ENCODE measurements at regions not wholly inside any gene's neighbourhood (a gene's known extent, or its start where the extent isn't known, plus 50 kb on each side); places are given as distances from the start of the nearest gene placed in this dataset.
A peak's percentile ranks its signal among the peaks of the same experiment; 100 is the strongest.

DNA sequence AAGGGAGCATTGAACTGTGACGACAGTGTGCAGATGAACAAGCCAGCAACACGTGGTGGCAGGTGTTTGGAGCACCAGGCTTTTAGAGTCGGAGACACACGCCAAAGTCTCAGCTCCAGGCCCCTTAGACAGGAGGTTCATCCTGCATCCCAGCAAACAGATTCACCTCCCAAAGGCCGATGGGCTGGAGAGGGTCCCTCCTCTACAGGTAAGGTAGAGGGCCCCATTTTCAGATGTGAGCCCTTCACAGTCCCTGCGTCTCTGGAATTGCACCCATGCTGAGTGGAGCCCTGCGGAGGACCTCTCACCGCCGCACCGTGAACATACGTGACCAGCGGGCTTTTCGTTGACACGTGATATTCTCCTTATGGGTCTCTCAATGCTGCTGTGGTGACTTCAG is 109.0 kb upstream of the B3GAT1 start:
- no peak for DNase-seq

- no peak for DNase-seq
Observed at GRCh38 chr11:134519788-134520187, 107.7 kb upstream of the B3GAT1 start.

- no peak for DNase-seq
Observed at GRCh38 chr11:134519390-134519750, 107.3 kb upstream of the B3GAT1 start.

- no peak for DNase-seq
Observed at GRCh38 chr11:134518616-134519389, 106.8 kb upstream of the B3GAT1 start.

DNA sequence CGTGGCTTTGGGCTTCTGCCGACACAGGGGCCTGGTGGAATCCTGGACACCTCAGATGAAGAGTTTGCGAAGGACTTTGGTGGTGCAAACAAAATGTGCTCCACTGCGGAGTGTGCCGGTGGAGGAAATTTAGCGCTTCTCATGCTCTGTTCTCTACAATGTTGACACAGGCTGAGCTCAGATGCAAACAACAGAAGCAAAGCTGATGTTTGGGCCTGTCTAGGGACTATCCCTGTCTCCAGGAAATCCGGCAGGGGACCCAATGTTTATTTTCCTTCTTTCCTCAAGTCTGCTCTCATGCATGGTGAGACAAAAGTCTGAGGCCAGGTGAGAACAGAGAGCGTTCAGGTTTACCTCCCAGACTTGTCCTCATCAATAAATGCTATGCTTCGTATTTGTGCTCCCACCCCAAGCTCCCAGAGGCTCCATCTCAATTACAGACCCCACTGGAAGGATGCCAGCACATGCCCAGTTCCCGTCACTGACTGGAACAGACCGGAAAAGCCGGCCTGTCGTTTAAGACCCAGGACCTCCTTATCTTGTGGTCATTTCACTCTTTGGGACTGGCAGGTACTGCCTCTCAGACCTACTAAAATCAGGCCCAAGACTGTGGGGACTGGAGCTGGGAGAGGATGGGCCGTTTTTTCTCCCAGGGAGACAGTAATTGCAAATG is 105.7 kb upstream of the B3GAT1 start:
- DNase-seq: no peak

DNA sequence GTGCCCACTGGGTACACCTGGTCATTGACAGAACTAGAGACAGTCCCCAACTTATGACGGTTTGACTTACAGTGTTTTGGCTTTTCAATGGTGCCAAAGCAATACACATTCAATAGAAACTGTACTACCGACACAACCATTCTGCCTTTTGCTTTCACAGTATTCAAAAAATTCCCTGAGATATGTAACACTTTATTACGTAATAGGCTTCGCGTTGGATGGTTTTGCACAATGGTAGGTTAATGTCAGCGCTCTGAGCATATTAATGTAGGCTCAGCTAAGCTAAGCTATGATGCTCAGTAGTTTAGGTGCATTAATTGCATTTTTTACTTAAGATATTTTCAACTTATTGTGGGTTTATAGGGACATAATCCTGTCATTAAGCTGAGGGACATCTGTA is 105.1 kb upstream of the B3GAT1 start:
- DNase-seq: no peak

DNA sequence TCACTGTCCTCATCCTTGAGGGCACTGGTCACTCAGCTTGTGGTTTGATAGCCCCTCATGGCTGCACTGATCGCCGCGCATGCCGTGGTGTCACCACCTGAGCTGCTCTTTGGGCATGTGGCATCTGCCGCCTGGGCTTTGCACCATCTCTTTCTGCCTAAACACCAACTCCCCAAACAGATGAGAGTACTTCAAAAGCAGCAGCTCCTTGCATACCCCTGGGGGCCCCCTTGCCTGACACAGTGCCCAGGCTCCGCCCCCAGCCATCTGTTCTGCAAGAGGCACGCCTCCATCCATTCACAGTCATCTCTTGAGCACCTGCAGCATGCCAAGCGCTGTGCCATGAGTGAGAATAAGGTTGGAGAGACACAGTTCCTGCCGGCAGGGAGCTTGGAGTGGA is 104.5 kb upstream of the B3GAT1 start:
- peak; percentile 76 for DNase-seq

DNA sequence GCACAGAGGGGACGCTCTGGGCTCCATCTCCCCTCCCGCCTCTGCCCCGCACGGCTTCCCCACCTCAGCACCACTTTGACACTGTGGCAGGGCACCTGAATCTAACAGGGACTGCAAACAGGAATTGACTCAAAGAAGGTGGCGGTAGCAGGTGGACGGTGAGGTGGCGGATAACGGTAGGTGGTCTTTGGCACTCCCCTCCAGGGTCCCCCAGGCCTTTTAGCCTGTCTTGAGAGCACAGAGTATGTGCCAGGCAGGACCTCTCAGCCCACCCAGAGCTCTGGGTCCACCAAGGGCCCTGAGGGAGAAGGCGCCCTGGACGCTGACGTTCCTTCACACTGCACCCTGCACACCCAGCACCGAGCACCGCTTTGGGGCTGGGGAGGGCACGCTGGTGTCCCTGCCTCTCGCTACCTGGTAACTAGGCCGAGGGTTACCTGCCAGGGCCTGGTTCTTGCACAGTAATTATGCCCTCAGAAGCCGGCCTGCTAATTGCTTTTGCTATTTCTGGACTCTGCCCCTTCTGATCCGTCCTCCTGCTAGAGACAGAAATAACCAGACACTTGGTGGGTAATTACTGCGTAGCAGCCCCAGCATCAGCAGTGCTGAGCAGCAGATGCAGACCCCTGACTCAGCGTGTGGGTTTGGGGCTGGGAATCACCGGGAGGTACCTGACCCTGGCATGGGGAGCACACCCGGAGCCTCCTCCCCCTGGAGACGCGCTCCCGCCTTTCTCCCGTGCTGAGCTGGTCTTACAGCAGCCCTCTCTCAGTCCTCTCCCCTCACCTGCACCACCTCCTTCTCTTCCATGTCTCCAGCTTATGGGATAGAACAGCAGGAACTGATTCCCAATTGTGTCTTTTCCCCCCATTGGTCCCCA is 103.3 kb upstream of the B3GAT1 start:
- DNase-seq: no peak

GRCh38 chr11:134514354-134514951 is 102.4 kb upstream of the B3GAT1 start:
- no peak for DNase-seq

DNA sequence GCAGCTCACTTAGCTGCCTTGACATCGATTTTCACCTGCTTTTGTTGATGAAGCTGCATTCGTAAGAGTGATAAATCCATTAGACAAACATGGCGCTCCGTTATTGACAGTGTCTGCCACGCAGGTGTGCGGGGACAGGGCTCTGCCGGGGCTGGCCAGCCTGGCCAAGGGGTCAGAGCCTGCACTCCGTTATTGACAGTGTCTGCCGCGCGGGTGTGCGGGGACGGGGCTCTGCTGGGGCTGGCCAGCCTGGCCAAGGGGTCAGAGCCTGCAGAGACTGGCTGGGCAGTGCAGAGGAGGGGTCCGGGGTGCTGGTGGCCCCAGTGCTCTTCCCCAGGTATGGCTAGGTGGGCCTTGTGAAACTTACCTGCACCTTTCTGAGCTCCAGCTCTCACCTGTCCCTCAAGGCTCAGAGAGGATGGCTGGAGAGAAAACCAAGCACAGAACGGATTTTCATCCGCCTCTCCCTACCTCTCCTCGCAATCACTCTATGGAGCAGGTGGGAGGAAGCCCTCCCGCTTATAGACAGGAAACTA is 101.6 kb upstream of the B3GAT1 start:
- no peak for DNase-seq

DNA sequence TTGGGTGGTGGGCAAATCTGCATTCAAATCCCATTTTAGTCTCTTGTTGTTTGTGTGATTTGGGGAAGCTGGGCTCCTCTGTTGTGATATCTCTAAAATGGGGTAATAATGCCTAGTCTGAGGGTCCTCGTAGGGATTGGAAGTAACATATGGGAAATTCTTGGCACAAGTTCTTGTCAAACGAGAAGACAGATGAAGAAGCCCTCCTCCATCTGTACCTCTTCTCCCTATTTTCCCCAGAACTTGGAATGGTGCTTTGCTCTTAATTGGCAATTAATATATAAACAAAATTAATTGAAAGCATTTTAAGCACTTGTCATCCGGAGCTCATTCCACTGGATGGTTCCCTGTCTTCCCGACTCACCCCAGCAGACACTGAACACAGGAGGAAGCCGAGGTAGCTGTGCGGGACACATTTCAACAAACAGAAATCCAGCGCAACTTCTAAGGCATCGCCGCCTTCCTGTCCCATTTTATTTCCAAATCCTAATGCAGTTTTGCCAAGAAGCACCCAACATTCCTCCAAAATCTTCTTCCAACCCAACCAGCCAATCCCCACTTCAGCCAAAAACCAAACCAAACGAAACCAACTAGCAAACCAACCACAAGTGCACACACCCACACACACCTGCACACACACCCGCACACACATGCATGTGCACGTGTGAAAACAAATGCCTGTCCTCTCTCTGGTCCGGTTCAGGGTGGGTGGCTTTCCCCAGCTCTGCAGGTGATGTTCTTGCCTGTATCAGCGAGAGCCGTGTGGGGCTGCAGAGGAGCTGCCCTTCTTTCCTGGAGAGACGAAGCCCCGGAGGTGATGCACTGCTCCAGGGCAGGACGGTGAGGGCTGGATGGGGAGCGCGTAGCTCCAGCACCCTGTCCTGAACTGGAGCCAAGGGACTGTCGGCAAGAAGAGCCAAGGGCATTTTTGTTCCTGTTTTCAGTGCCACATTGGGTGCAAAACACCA is 100.8 kb upstream of the B3GAT1 start:
- DNase-seq: no peak

DNA sequence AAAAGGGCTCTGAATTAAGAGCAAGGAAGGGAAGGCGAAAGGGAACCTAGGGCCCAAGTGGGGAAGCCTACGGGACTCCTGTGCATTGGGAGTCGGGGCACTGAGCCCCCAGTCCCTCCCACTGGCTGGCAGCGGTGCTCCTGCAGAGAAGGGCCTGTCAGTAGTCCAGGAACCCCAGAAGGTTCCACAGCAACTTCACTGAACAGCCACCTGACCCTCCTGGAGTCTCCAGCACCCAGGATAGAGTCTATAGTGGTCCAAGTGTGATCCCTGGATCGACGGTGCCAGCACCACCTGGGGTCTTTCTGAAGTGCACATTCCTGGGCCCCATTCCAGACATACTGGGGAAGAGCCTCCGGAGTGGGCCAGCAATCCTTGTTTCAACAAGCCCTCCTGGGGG is 100.0 kb upstream of the B3GAT1 start:
- DNase-seq: no peak

DNA sequence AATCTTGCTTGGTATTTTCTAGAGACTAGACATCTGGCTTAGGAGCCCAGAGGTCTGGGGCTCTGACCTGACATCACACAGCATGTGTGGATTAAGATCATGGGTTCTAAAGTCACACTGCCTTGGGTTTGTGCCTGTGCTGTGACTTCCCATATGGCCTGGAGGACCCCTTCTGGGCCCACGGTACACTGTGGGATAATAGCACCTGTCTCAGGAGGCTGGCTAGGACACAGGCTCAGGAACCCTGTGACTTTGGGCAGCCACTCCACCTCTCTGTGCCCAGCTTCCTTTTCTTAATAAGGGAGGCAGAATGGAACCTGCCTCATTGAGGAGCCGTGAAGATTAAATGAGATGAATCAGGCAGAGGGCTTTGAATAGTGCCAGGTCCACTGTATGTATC is 99.2 kb upstream of the B3GAT1 start:
- DNase-seq: no peak

DNA sequence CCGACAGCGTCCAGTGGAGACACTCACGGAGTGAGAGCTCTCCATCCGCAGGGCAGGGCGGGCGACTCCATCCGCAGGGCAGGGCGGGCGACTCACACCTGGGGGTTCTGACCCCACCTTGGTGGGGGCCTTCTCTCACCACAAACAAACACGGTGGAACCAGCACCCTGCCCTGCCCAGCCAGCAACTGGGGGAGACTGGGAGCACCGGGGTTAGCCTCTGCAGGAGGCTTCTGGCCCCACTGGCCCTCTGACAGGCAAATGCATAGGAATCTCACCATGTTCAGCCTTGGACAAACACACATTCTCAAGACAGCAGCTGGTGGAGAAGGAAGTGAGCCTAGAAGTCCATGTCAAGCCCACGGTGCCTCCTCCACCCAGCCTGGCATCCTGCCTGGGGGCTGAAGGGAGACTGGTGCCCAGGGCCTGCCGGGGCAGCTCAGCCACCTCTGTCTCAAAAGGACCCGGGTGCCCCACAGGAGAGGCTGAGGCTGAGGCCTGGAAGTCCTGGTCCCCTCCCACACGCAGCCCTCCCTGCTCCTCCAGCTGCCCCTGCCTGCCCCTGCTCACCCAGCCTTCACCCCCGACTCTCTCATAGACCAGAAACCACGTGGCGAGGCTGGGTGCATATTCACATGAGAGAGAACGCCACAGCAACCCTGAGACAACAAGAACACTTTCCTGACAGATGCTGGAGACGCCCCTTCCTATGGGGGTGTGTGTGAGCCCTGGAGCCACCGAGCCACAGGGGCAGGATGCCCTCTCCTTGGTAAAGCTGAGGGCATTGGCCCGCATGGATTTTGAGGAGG is 98.4 kb upstream of the B3GAT1 start:
- no peak for DNase-seq

DNA sequence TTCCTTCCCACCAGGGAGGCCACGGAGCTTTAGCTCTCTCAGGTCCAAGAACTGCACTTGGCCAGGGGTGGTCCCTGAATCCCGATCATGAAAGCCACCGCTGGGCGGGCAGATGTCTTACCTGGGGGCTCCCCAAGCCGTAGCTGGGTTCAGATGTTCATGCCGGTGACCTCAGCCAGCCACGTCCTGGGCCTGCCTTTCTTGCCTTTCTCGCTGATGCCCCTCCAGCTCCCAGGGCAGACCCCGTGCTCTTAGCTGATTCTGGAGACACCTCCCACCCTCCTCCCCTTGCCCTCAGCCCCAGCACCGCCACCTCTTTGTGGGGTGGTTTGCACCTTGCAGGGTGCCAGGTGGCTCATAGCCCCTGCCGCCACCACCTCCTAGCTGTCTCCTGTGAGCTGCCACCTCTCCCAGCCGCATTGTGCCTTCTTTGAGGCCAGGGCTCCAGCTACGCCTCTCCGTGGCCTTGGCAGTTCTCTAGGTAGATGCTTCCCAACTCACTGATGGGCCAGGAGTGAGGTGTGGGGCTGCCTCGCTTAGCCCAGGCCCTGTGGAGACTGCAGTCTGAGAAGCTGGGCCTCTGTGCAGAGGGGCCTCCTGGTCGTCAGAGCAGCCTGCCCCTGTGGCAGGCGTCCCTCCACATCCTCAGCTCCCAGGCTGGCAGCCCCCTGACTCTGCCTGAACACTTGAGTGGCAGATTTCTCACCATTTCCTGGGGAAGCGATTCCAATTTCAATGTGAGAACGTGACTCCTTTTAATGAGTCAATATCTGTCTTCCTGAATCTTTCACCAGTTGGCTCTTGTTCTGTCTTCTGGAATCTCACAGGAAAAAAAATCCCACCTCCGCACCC is 97.6 kb upstream of the B3GAT1 start:
- no peak for DNase-seq

DNA sequence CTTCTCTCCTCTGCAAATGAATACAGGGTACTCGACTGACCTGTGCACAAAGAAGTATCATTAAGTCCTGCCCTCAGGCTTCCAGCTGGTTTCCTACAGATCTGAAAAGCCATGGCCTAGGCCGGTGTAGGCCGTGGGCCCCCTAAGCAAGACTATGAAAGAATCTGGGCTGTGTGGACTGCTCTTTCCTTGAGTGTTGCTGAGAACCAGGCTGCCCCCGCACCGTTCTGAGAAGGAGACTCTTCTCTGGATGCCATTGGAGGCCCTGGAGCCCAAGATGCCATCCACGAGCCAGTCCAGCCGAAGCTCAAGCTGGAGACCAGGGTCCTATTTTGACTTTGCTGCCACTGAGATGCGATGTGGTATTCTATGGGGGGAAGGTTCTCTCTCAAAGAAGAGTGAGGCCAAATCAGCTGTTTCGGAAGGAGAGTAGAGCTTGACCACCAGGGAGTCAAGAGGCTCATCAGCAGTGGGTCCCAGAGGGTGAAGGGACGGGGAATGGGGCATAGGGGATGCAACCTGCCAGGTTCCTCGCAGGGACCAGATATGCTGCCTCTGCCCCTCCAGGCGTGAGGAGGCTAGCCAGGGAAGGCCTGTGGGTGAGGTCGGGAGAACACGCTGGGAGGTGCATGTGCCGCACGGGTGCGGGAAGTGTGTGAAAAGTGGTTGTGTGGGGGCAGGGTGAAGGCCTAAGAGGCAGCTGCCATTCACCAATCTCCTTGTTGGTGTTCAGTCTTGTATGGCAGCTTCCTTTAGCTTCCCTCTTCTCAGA is 96.4 kb upstream of the B3GAT1 start:
- DNase-seq: no peak

GRCh38 chr11:134506046-134506445 is 94.0 kb upstream of the B3GAT1 start:
- no peak for DNase-seq

DNA sequence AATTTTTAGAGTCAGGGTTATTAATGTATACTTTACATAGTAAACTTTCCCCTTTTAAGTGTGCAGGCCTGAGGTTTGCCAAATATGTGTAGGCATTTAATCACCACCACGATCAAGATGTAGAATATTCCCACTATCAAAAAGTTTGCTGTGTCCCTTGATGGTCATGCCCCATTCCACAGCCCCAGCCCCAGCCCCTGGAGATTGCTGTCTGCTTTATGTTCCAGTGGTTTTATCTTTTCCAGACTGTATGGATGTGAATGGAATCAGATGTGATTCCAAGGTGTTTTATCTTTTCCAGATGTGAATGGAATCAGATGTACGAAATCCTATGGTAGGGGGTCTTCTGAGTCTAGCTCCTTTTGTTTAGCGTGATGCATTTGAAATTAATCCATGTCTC is 93.1 kb upstream of the B3GAT1 start:
- no peak for DNase-seq

Data from NCI-H2171 (cell line).